ENCODE measurements at regions not wholly inside any gene's neighbourhood (a gene's known extent, or its start where the extent isn't known, plus 50 kb on each side); places are given as distances from the start of the nearest gene placed in this dataset.

GRCh38 chr13:79124183-79124582, 281.9 kb downstream of the RBM26 start:
- no TSS peak for BruUV-seq (replicated peaks)
- Mint-ChIP-seq H3K36me3 (ENCODE audit: insufficient read depth, unreplicated experiment) (no peaks in the 10 kb centered on the region), H3K9me3 (ENCODE audit: low read depth, unreplicated experiment) (no peaks in the 10 kb centered on the region), H3K27me3 (ENCODE audit: unreplicated experiment) (no peaks in the 10 kb centered on the region), H3K4me1 (ENCODE audit: low read depth, unreplicated experiment) (no peaks in the 10 kb centered on the region), H3K4me3 (ENCODE audit: low read depth, unreplicated experiment) (no peak overlapping the region), H3K27ac (ENCODE audit: unreplicated experiment) (no peak overlapping the region)
- TF ChIP-seq, protein P1, sequence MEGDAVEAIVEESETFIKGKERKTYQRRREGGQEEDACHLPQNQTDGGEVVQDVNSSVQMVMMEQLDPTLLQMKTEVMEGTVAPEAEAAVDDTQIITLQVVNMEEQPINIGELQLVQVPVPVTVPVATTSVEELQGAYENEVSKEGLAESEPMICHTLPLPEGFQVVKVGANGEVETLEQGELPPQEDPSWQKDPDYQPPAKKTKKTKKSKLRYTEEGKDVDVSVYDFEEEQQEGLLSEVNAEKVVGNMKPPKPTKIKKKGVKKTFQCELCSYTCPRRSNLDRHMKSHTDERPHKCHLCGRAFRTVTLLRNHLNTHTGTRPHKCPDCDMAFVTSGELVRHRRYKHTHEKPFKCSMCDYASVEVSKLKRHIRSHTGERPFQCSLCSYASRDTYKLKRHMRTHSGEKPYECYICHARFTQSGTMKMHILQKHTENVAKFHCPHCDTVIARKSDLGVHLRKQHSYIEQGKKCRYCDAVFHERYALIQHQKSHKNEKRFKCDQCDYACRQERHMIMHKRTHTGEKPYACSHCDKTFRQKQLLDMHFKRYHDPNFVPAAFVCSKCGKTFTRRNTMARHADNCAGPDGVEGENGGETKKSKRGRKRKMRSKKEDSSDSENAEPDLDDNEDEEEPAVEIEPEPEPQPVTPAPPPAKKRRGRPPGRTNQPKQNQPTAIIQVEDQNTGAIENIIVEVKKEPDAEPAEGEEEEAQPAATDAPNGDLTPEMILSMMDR (IDR thresholded peaks at IDR 0.05; ENCODE audit: unreplicated experiment) = no peak
- DNase-seq = no peak
- intact Hi-C loops (cut with micrococcal nuclease; ENCODE audit: unreplicated experiment) = no loop called here
- CTCF ChIA-PET = no interaction called here

GRCh38 chr13:79121286-79121685, 284.8 kb downstream of the RBM26 start:
- Mint-ChIP-seq H3K27me3 (ENCODE audit: unreplicated experiment) (no peaks in the 10 kb centered on the region), H3K4me3 (ENCODE audit: low read depth, unreplicated experiment) (no peak overlapping the region), H3K9me3 (ENCODE audit: low read depth, unreplicated experiment) (peaks cover 2% of the 10 kb centered on the region), H3K27ac (ENCODE audit: unreplicated experiment) (no peak overlapping the region), H3K36me3 (ENCODE audit: insufficient read depth, unreplicated experiment) (no peaks in the 10 kb centered on the region), H3K4me1 (ENCODE audit: low read depth, unreplicated experiment) (no peaks in the 10 kb centered on the region)
- no TSS peak for BruUV-seq (replicated peaks)
- intact Hi-C loops (cut with micrococcal nuclease; ENCODE audit: unreplicated experiment) = no loop called here
- TF ChIP-seq, protein P1 (IDR thresholded peaks at IDR 0.05; ENCODE audit: unreplicated experiment) = no peak
- CTCF ChIA-PET = no interaction called here
- no peak for DNase-seq

- no peak overlapping the region for H3K4me3 Mint-ChIP-seq (ENCODE audit: low read depth, unreplicated experiment)
- H3K36me3 Mint-ChIP-seq (ENCODE audit: insufficient read depth, unreplicated experiment) = no peaks in the 10 kb centered on the region
- no peaks in the 10 kb centered on the region for H3K27me3 Mint-ChIP-seq (ENCODE audit: unreplicated experiment)
- DNase-seq = no peak
- peaks cover 2% of the 10 kb centered on the region for H3K9me3 Mint-ChIP-seq (ENCODE audit: low read depth, unreplicated experiment)
- CTCF ChIA-PET = no interaction called here
- no TSS peak for BruUV-seq (replicated peaks)
- H3K4me1 Mint-ChIP-seq (ENCODE audit: low read depth, unreplicated experiment) = no peaks in the 10 kb centered on the region
- intact Hi-C loops (cut with micrococcal nuclease; ENCODE audit: unreplicated experiment) = no loop called here
- H3K27ac Mint-ChIP-seq (ENCODE audit: unreplicated experiment) = no peak overlapping the region
- TF ChIP-seq, protein P1 (IDR thresholded peaks at IDR 0.05; ENCODE audit: unreplicated experiment) = no peak
Observed at GRCh38 chr13:79119578-79120107, 286.4 kb downstream of the RBM26 start.

DNA sequence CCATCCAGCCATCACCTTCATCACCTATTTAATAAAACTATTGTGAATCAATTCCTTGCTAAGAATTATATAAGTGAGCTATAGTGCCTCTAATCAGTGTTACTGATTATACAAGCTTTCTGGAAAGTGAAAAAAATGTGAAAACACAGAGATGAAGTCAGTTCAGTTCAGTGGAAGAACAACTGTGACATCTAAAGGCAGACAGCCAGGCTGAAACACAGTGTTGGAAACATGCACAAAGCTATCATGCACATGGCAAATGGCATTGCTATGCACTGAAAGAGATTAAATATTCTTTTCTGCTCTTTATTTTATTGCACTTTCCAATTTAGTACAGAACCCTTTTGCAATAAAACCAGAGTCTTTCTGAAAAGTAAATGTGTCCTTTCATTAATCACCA, 294.0 kb downstream of the RBM26 start:
- intact Hi-C loops (cut with micrococcal nuclease; ENCODE audit: unreplicated experiment) = no loop called here
- Mint-ChIP-seq H3K4me1 (ENCODE audit: low read depth, unreplicated experiment) (no peaks in the 10 kb centered on the region), H3K9me3 (ENCODE audit: low read depth, unreplicated experiment) (no peaks in the 10 kb centered on the region), H3K4me3 (ENCODE audit: low read depth, unreplicated experiment) (no peak overlapping the region), H3K36me3 (ENCODE audit: insufficient read depth, unreplicated experiment) (no peaks in the 10 kb centered on the region), H3K27me3 (ENCODE audit: unreplicated experiment) (no peaks in the 10 kb centered on the region), H3K27ac (ENCODE audit: unreplicated experiment) (no peak overlapping the region)
- DNase-seq = no peak
- TF ChIP-seq, protein P1 (IDR thresholded peaks at IDR 0.05; ENCODE audit: unreplicated experiment) = no peak
- CTCF ChIA-PET = no interaction called here
- BruUV-seq (replicated peaks) = no TSS peak
